Stimulated activated CD4-positive, alpha-beta T cell treated with anti-CD3 and anti-CD28 coated beads, Interleukin-4, amount 100 ng/mL, for 48 hours (primary cell): ENCODE measurements at regions not wholly inside any gene's neighbourhood (a gene's known extent, or its start where the extent isn't known, plus 50 kb on each side); places are given as distances from the start of the nearest gene placed in this dataset.
A peak's percentile ranks its signal among the peaks of the same experiment; 100 is the strongest.

Source experiments
- DNase-seq, 2 donors: peaks; one replicate each; pipeline ENCODE4 v3.0.0-alpha.2; 2020; ENCODE audit warnings: low read depth in 2 of 2

GRCh38 chr13:105058517-105058916, 1476.9 kb downstream of the EFNB2 start:
- no peak for DNase-seq

GRCh38 chr13:105052711-105053110, 1482.8 kb downstream of the EFNB2 start:
- no peak for DNase-seq

GRCh38 chr13:105050686-105051085, 1484.8 kb downstream of the EFNB2 start:
- DNase-seq: no peak

DNA sequence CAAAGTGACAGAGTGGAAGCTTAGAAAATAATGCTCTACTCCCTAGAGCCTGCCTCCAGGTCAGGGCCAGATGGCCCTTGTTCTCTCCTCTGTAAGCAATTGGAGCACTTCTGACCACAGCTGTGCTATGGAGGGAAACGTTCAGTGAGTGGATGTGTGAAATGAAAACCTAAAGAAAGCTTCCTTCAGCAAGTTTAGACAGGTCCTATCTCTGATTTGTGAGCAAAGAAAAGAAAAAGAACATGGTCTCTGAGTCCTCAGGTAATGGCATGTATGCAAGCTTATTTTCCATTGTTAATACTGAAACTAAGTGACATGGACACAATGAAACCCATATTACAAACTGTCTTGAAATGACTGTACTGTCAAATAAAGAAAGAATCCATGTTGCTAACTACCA, 1486.8 kb downstream of the EFNB2 start:
- no peak for DNase-seq

DNA sequence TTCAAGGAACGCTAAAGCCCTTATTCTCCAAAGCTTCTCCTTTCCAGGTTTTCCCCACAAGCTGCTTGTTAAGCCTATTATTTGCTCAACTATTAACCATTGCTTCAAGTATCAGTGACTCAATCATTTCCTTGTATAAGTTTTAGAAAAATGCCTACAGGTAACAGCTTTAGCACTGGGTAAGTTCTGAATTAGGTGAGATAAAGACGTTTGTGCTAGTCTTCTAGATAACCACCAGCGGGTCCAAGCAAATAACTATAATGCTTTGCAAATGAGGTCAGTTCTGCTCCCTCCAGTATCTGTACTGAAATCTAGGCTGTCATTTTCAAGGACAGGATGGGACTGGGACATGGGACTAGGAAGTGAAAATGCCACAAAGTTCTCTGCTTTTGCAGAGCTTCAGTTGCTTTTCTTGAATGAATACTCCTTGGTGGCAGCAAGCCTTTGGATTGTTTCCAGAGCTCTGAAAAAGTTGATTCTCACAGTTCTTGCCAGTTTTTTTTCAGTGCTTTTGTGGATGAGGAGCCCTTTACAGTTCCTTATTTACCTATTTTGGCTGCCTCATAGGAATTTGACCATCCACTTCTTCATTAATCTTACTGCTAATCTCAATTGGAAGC, 1487.7 kb downstream of the EFNB2 start:
- no peak for DNase-seq

- DNase-seq: no peak
These were observed 1498.4 kb downstream of the EFNB2 start for GRCh38 chr13:105037110-105037509.

- DNase-seq: no peak
These were observed 1500.4 kb downstream of the EFNB2 start for GRCh38 chr13:105035092-105035491.

DNA sequence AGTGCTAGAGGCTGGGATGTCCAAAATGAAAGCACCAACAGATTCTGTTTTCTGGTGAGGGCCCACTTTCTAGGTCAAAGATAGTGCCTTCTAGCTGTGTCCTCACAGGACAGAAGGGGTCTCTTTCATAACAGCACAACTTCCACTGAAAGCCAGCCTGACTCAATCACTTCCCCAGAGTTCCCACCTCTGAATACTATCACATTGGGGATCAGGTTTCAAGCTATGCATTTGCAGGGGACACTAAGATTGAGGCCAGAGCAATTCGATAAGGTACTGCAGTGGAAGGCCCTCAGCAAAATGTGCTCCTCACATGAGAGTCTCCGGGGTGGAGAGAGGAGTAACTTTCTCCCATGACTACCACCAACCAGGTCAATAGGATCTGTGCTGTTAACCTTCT, 1501.5 kb downstream of the EFNB2 start:
- no peak for DNase-seq

DNA sequence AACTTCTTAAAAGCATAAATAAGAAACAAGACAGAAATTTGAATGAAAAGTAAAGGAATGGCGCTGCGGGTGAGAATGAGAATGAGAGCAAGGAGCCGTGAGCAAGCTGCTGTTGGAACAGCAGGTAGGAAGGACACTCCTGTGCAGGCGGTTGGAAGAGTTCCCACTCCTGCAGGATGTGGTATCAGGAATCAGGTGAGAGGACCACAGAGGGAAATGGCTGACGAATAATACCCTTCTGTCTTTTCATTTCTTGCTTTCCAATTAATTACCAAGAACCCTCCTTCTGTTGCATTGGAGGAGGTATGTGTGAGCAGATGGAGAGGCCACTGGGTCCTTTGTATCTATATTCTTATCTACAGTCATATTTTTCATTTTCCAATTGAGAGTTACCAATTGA, 1504.2 kb downstream of the EFNB2 start:
- no peak for DNase-seq

- no peak for DNase-seq
These were observed 1504.6 kb downstream of the EFNB2 start for GRCh38 chr13:105030851-105031250.

DNA sequence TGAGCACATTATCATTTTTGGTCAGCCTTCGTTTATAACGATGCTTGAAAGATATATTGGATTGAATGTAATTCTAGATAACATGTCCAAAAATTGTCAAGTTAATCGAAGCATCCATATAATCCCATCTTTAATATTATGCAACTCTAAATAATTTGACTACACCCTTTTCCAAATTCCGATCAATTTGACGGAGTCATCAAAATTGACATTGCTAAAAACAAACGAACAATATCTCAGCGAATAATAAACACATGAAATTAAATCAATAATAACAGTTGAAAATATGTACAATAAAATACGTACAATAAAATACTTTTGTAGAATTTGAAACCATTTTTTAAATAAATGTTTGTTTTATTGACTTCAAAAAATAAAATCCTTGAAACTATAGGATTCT, 1516.4 kb downstream of the EFNB2 start:
- DNase-seq: no peak

GRCh38 chr13:105016266-105016665, 1519.2 kb downstream of the EFNB2 start:
- no peak for DNase-seq

DNA sequence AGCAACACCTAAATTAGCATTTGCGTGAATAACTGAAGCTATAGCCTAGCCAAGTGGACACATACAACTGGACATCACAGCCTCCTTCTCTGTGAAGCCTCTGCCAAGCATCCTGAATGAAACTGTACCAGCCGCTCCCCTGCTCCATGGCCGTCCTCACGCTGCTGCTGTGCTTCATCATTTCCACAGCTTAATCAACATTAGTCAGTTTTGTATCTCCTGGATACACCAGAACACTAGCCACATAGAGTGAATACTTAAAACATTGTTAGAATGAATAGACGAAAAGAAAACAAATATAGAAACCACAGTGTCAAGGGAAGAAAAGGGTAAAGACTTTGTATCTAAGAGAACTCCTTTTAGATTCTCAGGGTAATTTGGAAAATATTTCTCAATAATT, 1526.9 kb downstream of the EFNB2 start:
- DNase-seq: no peak

DNA sequence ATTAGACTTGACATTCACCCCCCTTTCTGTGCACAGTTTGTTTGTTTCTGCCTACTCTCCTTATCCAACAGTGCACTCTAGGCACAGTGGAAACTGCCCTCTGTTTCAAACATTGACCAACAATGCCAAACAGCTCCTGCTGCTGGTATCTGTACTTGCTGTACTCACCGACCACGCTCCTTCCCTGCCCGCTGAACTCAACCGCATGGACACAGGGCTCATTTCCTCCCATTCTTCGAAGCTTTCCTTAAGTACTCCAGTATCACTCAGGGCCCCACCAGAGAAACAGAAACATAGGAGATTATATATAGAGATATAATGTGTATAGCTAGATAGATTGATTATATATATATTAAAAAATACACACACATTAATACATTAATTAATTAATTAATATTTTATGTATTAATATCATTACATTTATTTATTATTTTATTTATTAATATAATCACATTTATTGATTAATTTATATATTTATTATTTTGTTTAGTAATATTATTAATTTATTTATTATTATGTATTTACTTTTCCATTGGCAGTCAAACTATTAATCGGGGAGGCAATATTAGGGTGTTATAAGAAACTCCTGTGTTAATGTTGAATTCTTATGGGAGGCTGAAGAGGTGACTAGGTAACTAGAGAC, 1528.2 kb downstream of the EFNB2 start:
- DNase-seq: no peak

DNA sequence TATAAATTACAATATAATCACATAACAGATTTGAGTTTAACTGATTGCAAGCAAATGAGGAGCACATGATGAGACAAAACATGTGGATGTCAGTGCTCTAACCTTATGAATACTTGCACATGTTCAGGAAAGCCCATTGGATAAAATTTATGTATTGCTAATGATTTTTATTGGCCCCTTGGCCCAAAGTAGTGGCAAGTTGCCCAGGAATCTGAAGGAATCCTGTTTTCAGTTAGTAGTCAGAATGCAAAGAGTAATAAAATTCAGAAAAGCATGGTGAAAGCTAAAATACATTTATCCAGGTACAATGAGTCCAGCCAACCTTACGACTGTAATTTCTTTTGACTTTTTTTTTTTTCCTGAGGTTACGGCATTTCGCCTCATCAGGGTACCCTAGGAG, 1539.4 kb downstream of the EFNB2 start:
- DNase-seq: no peak

DNA sequence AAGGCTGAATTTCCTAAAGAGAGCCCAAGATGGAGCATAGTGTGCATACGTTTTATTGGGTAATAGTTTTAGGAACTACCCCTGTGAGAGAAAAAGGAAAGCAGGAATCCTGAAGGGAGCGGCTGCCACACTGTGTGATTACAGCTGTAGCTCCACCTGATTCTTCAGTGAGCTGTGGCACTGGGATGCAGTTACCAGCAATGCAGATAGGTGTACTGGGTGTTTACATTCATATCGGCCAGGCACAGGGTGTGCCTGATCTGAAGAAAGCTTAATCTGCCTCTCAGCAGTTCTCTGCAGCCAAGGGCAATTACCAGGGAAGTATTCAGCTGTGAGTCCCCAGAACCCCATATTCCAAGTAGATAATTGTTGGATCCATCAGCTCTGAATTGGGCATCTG, 1541.8 kb downstream of the EFNB2 start:
- no peak for DNase-seq

GRCh38 chr13:104987621-104988020, 1547.8 kb downstream of the EFNB2 start:
- DNase-seq: no peak

- DNase-seq: peak; percentile 7 to 15
These were observed 1551.1 kb downstream of the EFNB2 start for GRCh38 chr13:104984296-104984818.

- DNase-seq: no peak
These were observed 1551.9 kb downstream of the EFNB2 start for GRCh38 chr13:104983601-104984000.

- DNase-seq: no peak
These were observed 1554.9 kb downstream of the EFNB2 start for GRCh38 chr13:104980586-104980985.

GRCh38 chr13:104979281-104980030, 1556.0 kb downstream of the EFNB2 start:
- DNase-seq: no peak

DNA sequence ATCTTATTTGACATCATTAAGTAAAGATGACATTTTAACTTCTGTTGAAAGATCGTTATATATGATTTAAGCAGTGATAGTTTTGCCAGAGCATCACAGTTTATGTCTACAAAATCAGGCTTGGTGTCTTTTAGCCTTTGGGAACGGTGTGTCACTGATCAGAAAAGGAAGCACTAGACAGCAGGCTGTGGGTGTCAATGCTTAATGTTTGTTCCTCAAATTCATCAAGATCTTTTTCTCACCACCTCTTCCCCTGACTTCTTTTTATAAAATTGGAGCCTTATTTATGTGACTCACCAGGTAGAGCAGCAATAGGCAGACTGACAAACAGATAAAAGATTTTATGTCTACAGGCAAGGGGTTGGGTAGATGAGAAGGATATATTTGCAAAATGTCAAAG, 1558.5 kb downstream of the EFNB2 start:
- DNase-seq: no peak

DNA sequence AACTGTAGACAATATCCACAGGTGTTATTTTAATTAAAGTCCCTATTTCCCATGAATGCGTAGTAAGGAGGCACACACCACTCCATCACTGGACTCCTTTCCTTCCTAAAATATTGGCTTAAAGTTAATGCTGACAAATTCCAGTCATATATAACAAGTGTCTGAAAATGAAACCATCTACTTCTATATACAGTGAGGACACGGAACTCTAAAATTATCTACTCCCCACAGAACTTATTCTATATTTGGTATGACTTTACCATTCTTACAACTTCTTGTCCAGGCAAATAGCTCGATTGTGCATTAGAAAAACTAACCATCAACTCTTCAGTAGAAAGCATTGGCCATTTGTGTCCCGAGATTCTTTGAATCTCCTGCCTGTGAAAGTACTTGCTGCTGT, 1560.2 kb downstream of the EFNB2 start:
- no peak for DNase-seq
